ENCODE measurements at regions not wholly inside any gene's neighbourhood (a gene's known extent, or its start where the extent isn't known, plus 50 kb on each side); places are given as distances from the start of the nearest gene placed in this dataset.

DNA sequence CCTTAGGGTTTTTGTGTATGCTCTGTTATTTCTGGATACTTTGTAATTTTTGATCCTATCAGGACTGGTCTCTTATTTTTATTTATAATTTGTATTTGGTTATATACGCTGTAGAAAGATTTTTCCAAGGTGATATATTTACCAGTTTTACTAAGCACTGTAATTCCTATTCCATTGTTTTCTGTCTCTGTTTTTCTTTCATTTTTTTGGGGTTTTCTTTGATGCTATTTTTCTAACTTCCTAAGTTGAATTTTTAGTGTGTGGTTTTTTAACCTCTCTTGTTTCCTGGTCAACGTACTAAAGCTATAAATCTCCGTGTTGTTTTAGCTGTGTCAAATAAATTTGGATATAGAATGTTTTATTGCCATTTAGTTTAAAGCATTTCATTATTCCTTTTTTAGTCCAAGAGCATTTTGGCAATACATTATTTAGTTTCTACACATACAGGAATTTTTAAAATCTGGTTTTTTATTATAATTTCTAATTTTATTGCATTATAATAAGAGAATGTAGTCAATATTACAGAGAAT is 128.1 kb upstream of the THRB start:
- H3K27ac ChIP-seq = no peak overlapping the region
- no peak for ATAC-seq
- TF ChIP-seq, protein P1, sequence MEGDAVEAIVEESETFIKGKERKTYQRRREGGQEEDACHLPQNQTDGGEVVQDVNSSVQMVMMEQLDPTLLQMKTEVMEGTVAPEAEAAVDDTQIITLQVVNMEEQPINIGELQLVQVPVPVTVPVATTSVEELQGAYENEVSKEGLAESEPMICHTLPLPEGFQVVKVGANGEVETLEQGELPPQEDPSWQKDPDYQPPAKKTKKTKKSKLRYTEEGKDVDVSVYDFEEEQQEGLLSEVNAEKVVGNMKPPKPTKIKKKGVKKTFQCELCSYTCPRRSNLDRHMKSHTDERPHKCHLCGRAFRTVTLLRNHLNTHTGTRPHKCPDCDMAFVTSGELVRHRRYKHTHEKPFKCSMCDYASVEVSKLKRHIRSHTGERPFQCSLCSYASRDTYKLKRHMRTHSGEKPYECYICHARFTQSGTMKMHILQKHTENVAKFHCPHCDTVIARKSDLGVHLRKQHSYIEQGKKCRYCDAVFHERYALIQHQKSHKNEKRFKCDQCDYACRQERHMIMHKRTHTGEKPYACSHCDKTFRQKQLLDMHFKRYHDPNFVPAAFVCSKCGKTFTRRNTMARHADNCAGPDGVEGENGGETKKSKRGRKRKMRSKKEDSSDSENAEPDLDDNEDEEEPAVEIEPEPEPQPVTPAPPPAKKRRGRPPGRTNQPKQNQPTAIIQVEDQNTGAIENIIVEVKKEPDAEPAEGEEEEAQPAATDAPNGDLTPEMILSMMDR (IDR thresholded peaks at IDR 0.05) = no peak
- no peaks in the 10 kb centered on the region for H3K36me3 ChIP-seq
- no peaks in the 10 kb centered on the region for H3K9me3 ChIP-seq
- intact Hi-C loops (cut with DNase I) = no loop called here
- no peak for DNase-seq
- no peaks in the 10 kb centered on the region for H3K4me1 ChIP-seq
- no peak overlapping the region for H3K4me3 ChIP-seq
- H3K27me3 ChIP-seq = no peaks in the 10 kb centered on the region

DNA sequence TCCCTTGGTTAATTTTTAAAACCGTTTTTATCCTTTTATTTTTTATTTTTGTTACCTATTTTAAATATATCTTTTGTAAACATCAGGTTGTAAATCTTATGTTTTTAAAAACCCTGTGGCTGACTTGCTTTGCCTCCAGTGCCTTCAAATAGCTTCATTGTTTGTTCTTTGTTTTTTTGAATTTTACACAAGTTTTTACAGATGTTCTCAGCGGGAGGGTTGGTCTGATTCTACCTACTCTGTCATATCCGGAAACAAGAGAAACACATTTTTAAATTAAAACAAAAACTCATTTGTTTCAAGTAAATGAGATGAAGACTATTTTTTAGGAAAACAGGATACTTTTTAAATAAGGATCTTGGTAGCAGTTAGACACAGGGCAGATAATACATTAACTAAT is 129.0 kb upstream of the THRB start:
- H3K27ac ChIP-seq = no peak overlapping the region
- H3K4me3 ChIP-seq = no peak overlapping the region
- no peak for ATAC-seq
- TF ChIP-seq, protein P1 (IDR thresholded peaks at IDR 0.05) = no peak
- H3K27me3 ChIP-seq = no peaks in the 10 kb centered on the region
- no peaks in the 10 kb centered on the region for H3K4me1 ChIP-seq
- intact Hi-C loops (cut with DNase I) = no loop called here
- H3K36me3 ChIP-seq = no peaks in the 10 kb centered on the region
- H3K9me3 ChIP-seq = no peaks in the 10 kb centered on the region
- no peak for DNase-seq

DNA sequence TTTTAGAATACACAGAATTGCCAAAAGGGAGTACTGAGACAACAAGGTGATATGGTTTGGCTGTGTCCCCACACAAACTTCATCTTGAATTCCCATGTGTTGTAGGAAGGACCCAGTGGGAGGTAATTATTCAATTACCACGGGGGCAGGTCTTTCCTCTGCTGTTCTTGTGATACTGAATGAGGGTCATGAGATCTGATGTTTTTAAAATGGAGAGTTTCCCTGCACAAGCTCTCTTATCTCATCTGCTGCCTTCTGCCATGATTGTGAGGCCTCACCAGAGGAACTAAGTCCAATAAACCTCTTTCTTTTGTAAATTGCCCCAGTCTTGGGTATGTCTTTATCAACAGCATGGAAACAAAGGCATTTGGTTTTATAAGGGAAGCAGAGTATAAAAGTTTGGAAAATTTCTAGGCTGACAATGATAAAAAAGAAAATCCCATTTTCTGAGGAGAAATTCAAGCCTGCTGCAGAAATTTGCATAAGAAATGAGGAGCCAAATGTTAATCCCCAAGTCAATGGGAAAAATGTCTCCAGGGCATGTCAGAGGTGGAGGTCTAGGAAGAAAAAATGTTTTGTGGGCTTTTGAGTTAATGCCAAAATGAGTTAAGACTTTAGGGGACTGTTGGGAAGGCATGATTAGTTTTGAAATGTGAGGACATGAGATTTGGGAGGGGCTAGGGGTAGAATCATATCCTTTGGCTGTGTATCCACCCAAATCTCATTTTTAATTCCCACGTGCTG is 130.5 kb upstream of the THRB start:
- Histone ChIP-seq H3K4me3 (no peak overlapping the region), H3K36me3 (no peaks in the 10 kb centered on the region), H3K9me3 (no peaks in the 10 kb centered on the region), H3K4me1 (no peaks in the 10 kb centered on the region), H3K27me3 (no peaks in the 10 kb centered on the region), H3K27ac (no peak overlapping the region)
- ATAC-seq (no peak), DNase-seq (no peak)
- TF ChIP-seq, protein P1 (IDR thresholded peaks at IDR 0.05) = no peak
- intact Hi-C loops (cut with DNase I) = no loop called here

DNA sequence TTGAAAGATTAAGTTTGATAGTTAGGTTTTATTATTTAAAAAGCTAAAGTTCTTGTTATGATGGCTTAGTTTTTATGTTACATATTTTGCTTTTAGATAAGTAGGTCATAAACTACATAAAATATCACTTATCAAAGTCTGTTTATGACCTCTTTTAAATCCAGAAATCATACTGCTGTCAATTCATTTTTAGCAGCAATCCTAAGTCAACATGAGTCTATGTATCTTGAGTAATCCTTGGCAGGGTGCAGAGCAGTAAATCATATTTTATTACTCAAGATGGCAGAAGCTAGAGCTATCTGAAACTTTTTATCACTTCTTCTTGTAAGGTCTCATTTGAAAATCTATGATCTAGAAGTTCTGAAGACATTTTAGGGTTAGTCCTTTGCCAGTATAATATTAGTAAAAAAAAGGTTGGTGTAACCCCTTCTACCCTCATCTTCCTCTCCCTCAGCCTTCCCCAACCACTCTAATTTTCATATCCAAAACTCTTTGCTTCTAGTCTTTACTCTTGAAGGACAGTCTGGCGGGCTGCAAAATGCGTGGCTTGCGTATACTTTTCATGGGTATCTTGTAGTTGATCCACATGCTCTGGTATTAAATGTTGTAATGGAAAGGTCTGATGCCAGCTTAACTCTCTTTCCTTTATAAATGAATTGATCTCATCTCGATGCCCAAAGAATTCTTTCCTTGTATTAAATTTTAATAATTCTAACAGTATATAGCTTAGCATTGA is 134.0 kb upstream of the THRB start:
- Histone ChIP-seq H3K4me3 (no peak overlapping the region), H3K36me3 (no peaks in the 10 kb centered on the region), H3K9me3 (no peaks in the 10 kb centered on the region), H3K27ac (no peak overlapping the region), H3K4me1 (no peaks in the 10 kb centered on the region), H3K27me3 (no peaks in the 10 kb centered on the region)
- ATAC-seq (no peak), DNase-seq (no peak)
- TF ChIP-seq, protein P1 (IDR thresholded peaks at IDR 0.05) = no peak
- intact Hi-C loops (cut with DNase I) = no loop called here

DNA sequence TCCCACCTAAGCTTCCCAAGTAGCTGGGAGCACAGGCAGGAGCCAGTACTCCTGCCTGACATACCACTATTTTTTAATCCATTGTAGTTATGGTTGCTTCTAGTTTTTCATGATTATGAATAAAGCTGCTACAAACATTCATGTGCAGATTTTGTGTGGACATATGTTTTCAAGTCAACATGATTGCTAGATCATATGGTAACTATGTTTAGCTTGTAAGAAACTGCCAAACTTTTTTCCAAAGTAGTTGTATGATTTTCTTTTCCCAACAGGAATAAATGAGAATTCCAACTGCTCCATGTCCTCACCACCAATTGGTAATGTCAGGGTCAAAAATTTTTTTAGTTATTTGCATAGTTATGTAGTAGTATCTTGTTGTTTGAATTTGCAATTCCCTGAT is 136.8 kb upstream of the THRB start:
- TF ChIP-seq, protein P1 (IDR thresholded peaks at IDR 0.05) = no peak
- Histone ChIP-seq H3K4me3 (no peak overlapping the region), H3K9me3 (no peaks in the 10 kb centered on the region), H3K4me1 (no peaks in the 10 kb centered on the region), H3K27ac (no peak overlapping the region), H3K36me3 (no peaks in the 10 kb centered on the region), H3K27me3 (no peaks in the 10 kb centered on the region)
- intact Hi-C loops (cut with DNase I) = no loop called here
- DNase-seq (no peak), ATAC-seq (no peak)
